ENCODE measurements at regions not wholly inside any gene's neighbourhood (a gene's known extent, or its start where the extent isn't known, plus 50 kb on each side); places are given as distances from the start of the nearest gene placed in this dataset.

DNA sequence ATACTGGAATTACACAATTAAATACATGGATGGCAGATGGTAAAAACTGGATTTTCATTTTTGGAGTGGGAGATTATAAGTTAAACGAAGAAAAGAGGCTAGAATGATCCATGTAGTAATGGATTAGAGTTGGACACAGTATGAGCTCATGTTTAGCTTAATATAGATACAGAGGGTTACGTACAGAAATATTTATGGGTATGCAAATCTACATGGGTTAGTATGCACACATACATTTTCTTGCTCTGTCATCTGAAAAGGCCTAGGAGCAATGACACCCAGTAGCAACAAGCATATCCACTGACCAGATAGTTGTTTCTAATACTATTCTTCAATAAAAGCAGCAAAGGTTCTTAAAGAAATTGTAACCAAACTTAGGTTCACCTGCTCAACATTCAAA, 366.4 kb downstream of the SEMA3D start:
- TF ChIP-seq JUNB (IDR thresholded peaks at IDR 0.05; ENCODE audit: unreplicated experiment) (no peak), ZNF114 (CRISPR knock-in tag; IDR thresholded peaks at IDR 0.05) (no peak), STAT1 (IDR thresholded peaks at IDR 0.05; ENCODE audit: unreplicated experiment) (no peak), CTCF (conservative IDR thresholded peaks at IDR 0.05; ENCODE audit: low read depth in 2 of 2) (no peak), ZNF331 (CRISPR knock-in tag; IDR thresholded peaks at IDR 0.05; ENCODE audit: low read depth) (no peak), EZH2phosphoT487 (IDR thresholded peaks at IDR 0.05; ENCODE audit: unreplicated experiment) (no peak), NANOG (IDR thresholded peaks at IDR 0.05; ENCODE audit: borderline replicate concordance) (no peak), POLR2AphosphoS5 (IDR thresholded peaks at IDR 0.05; ENCODE audit: low read depth) (no peak), EZH2 (IDR thresholded peaks at IDR 0.05; ENCODE audit: low read depth, unreplicated experiment) (no peak), CREB1 (CRISPR knock-in tag; IDR thresholded peaks at IDR 0.05; ENCODE audit: low read depth) (no peak)
- TF ChIP-seq, protein P1, sequence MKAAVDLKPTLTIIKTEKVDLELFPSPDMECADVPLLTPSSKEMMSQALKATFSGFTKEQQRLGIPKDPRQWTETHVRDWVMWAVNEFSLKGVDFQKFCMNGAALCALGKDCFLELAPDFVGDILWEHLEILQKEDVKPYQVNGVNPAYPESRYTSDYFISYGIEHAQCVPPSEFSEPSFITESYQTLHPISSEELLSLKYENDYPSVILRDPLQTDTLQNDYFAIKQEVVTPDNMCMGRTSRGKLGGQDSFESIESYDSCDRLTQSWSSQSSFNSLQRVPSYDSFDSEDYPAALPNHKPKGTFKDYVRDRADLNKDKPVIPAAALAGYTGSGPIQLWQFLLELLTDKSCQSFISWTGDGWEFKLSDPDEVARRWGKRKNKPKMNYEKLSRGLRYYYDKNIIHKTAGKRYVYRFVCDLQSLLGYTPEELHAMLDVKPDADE (IDR thresholded peaks at IDR 0.05), result no peak
- TF ChIP-seq, protein P2, sequence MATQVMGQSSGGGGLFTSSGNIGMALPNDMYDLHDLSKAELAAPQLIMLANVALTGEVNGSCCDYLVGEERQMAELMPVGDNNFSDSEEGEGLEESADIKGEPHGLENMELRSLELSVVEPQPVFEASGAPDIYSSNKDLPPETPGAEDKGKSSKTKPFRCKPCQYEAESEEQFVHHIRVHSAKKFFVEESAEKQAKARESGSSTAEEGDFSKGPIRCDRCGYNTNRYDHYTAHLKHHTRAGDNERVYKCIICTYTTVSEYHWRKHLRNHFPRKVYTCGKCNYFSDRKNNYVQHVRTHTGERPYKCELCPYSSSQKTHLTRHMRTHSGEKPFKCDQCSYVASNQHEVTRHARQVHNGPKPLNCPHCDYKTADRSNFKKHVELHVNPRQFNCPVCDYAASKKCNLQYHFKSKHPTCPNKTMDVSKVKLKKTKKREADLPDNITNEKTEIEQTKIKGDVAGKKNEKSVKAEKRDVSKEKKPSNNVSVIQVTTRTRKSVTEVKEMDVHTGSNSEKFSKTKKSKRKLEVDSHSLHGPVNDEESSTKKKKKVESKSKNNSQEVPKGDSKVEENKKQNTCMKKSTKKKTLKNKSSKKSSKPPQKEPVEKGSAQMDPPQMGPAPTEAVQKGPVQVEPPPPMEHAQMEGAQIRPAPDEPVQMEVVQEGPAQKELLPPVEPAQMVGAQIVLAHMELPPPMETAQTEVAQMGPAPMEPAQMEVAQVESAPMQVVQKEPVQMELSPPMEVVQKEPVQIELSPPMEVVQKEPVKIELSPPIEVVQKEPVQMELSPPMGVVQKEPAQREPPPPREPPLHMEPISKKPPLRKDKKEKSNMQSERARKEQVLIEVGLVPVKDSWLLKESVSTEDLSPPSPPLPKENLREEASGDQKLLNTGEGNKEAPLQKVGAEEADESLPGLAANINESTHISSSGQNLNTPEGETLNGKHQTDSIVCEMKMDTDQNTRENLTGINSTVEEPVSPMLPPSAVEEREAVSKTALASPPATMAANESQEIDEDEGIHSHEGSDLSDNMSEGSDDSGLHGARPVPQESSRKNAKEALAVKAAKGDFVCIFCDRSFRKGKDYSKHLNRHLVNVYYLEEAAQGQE (IDR thresholded peaks at IDR 0.05; ENCODE audit: unreplicated experiment), result no peak
- TF ChIP-seq, protein P3, sequence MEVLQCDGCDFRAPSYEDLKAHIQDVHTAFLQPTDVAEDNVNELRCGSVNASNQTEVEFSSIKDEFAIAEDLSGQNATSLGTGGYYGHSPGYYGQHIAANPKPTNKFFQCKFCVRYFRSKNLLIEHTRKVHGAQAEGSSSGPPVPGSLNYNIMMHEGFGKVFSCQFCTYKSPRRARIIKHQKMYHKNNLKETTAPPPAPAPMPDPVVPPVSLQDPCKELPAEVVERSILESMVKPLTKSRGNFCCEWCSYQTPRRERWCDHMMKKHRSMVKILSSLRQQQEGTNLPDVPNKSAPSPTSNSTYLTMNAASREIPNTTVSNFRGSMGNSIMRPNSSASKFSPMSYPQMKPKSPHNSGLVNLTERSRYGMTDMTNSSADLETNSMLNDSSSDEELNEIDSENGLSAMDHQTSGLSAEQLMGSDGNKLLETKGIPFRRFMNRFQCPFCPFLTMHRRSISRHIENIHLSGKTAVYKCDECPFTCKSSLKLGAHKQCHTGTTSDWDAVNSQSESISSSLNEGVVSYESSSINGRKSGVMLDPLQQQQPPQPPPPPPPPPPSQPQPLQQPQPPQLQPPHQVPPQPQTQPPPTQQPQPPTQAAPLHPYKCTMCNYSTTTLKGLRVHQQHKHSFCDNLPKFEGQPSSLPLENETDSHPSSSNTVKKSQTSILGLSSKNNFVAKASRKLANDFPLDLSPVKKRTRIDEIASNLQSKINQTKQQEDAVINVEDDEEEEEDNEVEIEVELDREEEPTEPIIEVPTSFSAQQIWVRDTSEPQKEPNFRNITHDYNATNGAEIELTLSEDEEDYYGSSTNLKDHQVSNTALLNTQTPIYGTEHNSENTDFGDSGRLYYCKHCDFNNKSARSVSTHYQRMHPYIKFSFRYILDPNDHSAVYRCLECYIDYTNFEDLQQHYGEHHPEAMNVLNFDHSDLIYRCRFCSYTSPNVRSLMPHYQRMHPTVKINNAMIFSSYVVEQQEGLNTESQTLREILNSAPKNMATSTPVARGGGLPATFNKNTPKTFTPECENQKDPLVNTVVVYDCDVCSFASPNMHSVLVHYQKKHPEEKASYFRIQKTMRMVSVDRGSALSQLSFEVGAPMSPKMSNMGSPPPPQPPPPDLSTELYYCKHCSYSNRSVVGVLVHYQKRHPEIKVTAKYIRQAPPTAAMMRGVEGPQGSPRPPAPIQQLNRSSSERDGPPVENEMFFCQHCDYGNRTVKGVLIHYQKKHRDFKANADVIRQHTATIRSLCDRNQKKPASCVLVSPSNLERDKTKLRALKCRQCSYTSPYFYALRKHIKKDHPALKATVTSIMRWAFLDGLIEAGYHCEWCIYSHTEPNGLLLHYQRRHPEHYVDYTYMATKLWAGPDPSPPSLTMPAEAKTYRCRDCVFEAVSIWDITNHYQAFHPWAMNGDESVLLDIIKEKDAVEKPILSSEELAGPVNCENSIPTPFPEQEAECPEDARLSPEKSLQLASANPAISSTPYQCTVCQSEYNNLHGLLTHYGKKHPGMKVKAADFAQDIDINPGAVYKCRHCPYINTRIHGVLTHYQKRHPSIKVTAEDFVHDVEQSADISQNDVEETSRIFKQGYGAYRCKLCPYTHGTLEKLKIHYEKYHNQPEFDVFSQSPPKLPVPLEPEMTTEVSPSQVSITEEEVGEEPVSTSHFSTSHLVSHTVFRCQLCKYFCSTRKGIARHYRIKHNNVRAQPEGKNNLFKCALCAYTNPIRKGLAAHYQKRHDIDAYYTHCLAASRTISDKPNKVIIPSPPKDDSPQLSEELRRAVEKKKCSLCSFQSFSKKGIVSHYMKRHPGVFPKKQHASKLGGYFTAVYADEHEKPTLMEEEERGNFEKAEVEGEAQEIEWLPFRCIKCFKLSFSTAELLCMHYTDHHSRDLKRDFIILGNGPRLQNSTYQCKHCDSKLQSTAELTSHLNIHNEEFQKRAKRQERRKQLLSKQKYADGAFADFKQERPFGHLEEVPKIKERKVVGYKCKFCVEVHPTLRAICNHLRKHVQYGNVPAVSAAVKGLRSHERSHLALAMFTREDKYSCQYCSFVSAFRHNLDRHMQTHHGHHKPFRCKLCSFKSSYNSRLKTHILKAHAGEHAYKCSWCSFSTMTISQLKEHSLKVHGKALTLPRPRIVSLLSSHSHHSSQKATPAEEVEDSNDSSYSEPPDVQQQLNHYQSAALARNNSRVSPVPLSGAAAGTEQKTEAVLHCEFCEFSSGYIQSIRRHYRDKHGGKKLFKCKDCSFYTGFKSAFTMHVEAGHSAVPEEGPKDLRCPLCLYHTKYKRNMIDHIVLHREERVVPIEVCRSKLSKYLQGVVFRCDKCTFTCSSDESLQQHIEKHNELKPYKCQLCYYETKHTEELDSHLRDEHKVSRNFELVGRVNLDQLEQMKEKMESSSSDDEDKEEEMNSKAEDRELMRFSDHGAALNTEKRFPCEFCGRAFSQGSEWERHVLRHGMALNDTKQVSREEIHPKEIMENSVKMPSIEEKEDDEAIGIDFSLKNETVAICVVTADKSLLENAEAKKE (CRISPR knock-in tag; IDR thresholded peaks at IDR 0.05), result no peak
- H3K4me1 Mint-ChIP-seq, result peaks cover 19% of the 10 kb centered on the region
- H3K9me3 Mint-ChIP-seq, result no peaks in the 10 kb centered on the region
- H3K79me2 ChIP-seq (replicated peaks; ENCODE audit: insufficient read depth), result no peaks in the 10 kb centered on the region
- ATAC-seq, result no peak
- H4K20me1 ChIP-seq (replicated peaks; ENCODE audit: insufficient read depth), result no peaks in the 10 kb centered on the region
- H3K4me3 Mint-ChIP-seq, result no peak overlapping the region
- no peak overlapping the region for H3K4me2 ChIP-seq
- H3K4me3 ChIP-seq, result no peak overlapping the region
- H3K9me2 ChIP-seq (ENCODE audit: insufficient read depth), result peaks cover 10% of the 10 kb centered on the region; the same call in 1 of the 2 replicates
- no peak overlapping the region for H2AFZ ChIP-seq
- no peak for DNase-seq (ENCODE audit: low spot score)
- H3K27me3 Mint-ChIP-seq (ENCODE audit: insufficient read depth, low read depth, poor library complexity), result peaks cover 2% of the 10 kb centered on the region
- H3K27ac ChIP-seq (ENCODE audit: low read depth), result no peak overlapping the region
- H3K36me3 Mint-ChIP-seq (ENCODE audit: low read depth), result no peaks in the 10 kb centered on the region; the same call in 2 of the 3 replicates
- no peak overlapping the region for H3K27ac Mint-ChIP-seq
- no peaks in the 10 kb centered on the region for H3K36me3 ChIP-seq (ENCODE audit: insufficient read depth)
- no peaks in the 10 kb centered on the region for H3K27me3 ChIP-seq (ENCODE audit: insufficient read depth)
- H3K4me1 ChIP-seq (ENCODE audit: insufficient read depth), result no peaks in the 10 kb centered on the region; the same call in 1 of the 2 replicates
- no peaks in the 10 kb centered on the region for H3F3A ChIP-seq (replicated peaks; ENCODE audit: low read depth)

Measured in GM23338 (cell line).